NB4 (cell line): ENCODE measurements at regions not wholly inside any gene's neighbourhood (a gene's known extent, or its start where the extent isn't known, plus 50 kb on each side); places are given as distances from the start of the nearest gene placed in this dataset.

ENCODE experiments used
- DNase-seq: peaks from one replicate; pipeline ENCODE4 v3.0.0; 2010; ENCODE audit warnings: low read depth
- H3K4me3 ChIP-seq: one replicate; pipeline ENCODE4 v1.5.1; 2011; ENCODE audit warnings: mild to moderate bottlenecking, low read depth, low read length, moderate library complexity
- MYC ChIP-seq: IDR thresholded peaks from 2 replicates; pipeline ENCODE4 v1.6.1; 2011; ENCODE audit warnings: low read depth, low read length
- POLR2A ChIP-seq: IDR thresholded peaks from 2 replicates; pipeline ENCODE4 v1.6.1; 2011; ENCODE audit warnings: mild to moderate bottlenecking; ENCODE audit not compliant: insufficient read length; ENCODE audit errors: extremely low read depth
- TF ChIP-seq, protein P1 (sequence below): IDR thresholded peaks from one replicate; pipeline ENCODE4 v1.5.1; 2012; ENCODE audit warnings: low read depth, low read length
- TF ChIP-seq, protein P2 (sequence below): IDR thresholded peaks from 2 replicates; pipeline ENCODE4 v1.6.1; 2011; ENCODE audit warnings: low read depth, low read length

DNA sequence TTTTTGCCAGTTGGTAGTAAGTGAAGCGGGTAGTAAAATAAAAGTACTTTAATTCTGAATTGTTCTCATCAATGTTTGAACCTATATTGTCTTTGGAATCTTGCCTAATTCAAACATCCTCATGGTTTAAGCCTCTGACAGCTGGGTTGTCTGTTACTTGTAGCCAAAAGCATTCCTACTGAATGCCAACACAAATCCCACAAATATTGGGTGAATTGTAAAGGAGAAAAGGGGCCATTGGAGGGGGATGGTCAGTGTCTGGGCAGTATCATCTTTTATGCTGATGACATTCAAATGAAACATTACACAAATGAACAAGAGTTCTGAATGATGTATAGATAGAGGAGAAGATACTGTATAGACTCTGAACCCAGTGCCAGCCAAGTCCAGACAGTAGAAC is 309.5 kb downstream of the OSTF1 start:
- DNase-seq: no peak
- H3K4me3 ChIP-seq: no peak overlapping the region
- TF ChIP-seq, protein P1, sequence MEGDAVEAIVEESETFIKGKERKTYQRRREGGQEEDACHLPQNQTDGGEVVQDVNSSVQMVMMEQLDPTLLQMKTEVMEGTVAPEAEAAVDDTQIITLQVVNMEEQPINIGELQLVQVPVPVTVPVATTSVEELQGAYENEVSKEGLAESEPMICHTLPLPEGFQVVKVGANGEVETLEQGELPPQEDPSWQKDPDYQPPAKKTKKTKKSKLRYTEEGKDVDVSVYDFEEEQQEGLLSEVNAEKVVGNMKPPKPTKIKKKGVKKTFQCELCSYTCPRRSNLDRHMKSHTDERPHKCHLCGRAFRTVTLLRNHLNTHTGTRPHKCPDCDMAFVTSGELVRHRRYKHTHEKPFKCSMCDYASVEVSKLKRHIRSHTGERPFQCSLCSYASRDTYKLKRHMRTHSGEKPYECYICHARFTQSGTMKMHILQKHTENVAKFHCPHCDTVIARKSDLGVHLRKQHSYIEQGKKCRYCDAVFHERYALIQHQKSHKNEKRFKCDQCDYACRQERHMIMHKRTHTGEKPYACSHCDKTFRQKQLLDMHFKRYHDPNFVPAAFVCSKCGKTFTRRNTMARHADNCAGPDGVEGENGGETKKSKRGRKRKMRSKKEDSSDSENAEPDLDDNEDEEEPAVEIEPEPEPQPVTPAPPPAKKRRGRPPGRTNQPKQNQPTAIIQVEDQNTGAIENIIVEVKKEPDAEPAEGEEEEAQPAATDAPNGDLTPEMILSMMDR: no peak
- TF ChIP-seq, protein P2, sequence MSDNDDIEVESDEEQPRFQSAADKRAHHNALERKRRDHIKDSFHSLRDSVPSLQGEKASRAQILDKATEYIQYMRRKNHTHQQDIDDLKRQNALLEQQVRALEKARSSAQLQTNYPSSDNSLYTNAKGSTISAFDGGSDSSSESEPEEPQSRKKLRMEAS: no peak
- TF ChIP-seq POLR2A (no peak), MYC (no peak)

- no peak for TF ChIP-seq MYC
- no peak for TF ChIP-seq POLR2A
- TF ChIP-seq, protein P1: no peak
- H3K4me3 ChIP-seq: no peak overlapping the region
- no peak for DNase-seq
Observed at GRCh38 chr9:75408391-75408790, 320.1 kb downstream of the OSTF1 start.

GRCh38 chr9:75410405-75410804 is 322.1 kb downstream of the OSTF1 start:
- no peak overlapping the region for H3K4me3 ChIP-seq
- TF ChIP-seq, protein P1: no peak
- TF ChIP-seq POLR2A: no peak
- no peak for TF ChIP-seq MYC
- TF ChIP-seq, protein P2: no peak
- DNase-seq: no peak

DNA sequence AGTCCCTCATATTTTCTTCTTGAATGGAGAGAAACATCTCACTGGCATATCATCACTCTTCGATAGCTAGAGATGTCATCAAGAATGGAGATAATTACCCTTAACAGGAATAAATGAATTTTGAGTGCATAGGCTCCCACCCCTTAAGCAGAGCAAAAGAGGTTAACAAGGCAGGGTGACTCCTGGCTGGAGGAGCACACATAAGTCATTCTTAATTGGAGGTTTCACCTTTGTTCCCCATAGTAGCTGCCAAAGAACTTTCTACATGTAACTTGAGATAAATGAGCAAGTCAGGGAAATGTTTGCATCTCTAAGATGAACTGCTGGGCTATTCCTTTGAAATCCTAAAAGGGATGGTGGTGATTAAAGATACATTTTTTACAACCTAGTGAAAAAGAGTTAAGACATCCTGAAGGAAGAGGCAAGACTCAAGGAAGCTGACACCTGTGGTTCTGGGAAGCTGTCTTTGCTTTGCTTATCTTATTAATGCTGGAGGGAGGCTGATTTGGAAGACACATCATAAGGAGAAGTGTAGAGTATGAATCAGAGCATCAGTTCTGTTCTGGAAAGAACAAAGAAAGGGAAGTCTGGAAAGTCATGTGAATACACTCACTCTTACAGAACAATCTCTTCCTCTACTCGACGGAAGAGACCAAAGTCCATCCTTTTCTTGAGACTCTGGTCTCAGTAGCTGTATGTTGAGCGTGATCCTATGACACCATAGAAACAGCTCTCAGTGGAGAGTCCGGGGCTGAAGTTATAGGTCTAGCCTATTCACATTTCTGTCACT is 326.3 kb downstream of the OSTF1 start:
- no peak for DNase-seq
- no peak overlapping the region for H3K4me3 ChIP-seq
- TF ChIP-seq, protein P1: no peak
- TF ChIP-seq, protein P2: no peak
- TF ChIP-seq MYC: no peak
- no peak for TF ChIP-seq POLR2A

DNA sequence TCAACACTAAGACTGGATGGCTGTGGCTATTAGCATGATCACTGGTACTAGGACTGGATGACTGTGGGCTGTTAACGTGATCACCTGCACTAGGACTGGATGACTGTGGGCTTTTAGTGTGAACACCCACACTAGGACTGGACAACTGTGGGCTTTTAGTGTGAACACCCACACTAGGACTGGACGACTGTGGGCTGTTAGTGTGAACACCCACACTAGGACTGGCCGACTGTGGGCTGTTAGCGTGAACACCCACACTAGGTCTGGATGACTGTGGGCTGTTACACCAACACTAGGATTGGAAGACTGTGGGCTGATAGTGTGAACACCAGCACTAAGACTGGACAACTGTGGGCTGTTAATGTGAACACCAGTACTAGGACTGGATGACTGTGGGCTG is 329.2 kb downstream of the OSTF1 start:
- DNase-seq: no peak
- TF ChIP-seq, protein P2: no peak
- TF ChIP-seq MYC (no peak), POLR2A (no peak)
- TF ChIP-seq, protein P1: no peak
- H3K4me3 ChIP-seq: no peak overlapping the region
